GM19035 (cell line): ENCODE measurements at regions not wholly inside any gene's neighbourhood (a gene's known extent, or its start where the extent isn't known, plus 50 kb on each side); places are given as distances from the start of the nearest gene placed in this dataset.
"Not testable (repeated sequence)": the region's sequence is repeated elsewhere in the genome, so short reads cannot be mapped to it uniquely, and the experiment has no call there.

Source experiments
- ATAC-seq: cut with Tn5 transposase; IDR thresholded peaks from one replicate; pipeline ENCODE4 v1.9.1; 2021; ENCODE audit not compliant: unreplicated experiment

DNA sequence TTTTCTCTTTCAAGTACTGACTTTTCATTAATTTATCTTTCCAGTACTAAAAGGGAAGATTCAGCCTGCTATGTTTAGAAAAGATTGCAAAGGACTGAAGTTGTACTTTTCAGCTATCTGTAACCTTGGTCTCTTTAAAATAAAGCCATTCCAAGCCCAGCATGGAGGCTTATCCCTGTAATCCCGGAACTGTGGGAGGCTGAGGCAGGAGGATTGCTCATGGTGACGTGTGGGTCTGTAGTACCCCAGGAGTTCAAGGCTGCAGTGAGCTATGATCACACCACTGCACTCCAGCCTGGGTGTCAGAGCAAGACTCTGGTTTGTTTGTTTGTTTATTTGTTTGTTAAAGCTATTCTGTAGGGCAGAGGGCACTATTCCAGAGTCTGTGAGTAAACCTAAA lies 50.6 kb upstream of the TMEM170B start:
- ATAC-seq: no peak

DNA sequence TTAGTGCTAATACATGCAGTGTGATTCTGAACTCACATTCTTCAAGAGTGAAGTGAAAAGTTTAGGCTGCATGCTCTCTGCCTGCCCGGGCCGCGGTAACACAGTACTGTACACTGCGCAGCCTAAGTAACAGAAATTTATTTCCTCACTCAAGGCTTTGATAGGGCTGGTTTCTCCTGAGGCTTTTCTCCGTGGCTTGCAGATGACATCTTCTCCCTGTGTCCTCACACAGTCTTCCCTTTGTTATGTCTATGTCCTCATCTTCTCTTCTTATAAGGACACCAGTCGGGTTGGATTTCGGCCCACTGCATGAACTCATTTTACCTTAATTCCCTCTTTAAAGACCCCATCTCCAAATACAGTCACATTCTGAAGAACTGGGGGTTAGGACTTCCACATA lies 51.1 kb upstream of the TMEM170B start:
- no peak for ATAC-seq

DNA sequence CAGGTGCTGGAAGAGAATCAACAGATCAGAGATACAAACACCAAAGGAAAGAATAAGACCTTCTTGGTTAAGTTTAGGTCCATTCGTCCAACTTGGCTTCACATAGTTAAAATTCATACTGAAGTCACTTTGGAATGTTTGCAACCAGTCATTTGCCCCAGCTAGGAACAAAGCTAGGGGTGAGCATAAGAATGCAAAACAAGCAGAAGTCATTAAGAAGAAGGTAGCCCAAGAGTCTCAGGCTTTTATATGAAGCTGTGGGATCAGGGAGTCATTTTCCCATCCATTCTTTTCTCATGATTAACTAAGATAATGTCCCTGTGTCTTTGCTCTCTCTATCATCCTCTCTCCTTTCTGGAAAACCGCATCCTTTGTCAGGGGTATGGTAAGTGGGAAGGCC lies 51.5 kb upstream of the TMEM170B start:
- no peak for ATAC-seq

DNA sequence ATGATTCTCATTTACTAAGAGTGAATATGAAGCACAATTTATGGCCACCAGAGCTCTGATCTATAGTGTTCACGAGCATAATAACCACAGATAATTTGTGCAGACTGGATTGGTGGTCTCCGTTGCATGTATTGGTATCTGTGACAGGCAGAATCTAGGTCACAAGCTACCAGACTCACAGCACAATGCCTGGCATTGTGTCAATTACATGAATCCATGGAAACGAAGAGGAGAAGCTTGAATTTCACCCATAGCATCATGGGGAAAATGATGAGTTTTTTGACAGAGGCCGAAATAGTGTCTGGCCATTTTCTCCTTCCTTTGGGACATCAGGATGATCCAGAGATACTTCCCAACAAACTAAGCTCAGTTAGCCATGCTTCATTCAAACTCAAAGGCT lies 52.3 kb upstream of the TMEM170B start:
- no peak for ATAC-seq

DNA sequence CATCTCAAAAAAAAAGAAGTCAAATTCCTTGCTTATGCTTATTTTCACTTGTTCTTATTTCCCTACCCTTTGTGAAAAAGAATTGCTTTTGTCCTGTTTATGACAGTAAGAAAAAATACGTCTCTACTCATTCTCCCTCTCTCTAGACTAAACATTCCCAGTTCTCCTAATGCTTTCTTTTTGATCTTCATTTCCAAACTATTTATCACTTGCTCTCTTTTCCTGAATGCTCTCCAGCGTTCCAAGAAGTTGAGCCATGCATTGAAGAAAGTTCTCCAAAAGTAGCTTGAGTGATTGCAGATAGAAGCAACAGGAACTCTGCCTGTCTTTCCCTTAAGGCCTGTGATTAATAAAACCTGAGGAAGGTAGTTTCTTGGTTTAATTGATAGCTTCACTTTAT lies 53.1 kb upstream of the TMEM170B start:
- no peak for ATAC-seq

DNA sequence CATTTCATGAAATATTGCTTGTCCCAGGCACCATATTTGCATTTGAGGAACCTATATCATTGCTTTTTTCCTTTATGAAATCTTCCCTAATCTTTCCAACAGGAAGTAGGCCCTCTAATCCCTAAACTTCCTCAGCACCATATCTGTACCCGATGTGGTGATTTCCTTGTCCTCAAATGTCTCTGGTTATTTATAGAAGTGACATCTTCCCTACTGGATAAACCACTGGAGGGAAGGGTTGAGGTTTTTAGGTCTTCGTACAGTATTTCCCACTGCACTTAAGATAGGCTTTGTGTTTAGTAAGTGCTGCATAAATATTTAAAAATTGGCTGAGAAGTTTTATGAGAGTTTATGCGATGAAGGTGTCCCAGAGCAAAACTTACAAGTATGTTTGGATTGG lies 54.9 kb upstream of the TMEM170B start:
- ATAC-seq: no peak

DNA sequence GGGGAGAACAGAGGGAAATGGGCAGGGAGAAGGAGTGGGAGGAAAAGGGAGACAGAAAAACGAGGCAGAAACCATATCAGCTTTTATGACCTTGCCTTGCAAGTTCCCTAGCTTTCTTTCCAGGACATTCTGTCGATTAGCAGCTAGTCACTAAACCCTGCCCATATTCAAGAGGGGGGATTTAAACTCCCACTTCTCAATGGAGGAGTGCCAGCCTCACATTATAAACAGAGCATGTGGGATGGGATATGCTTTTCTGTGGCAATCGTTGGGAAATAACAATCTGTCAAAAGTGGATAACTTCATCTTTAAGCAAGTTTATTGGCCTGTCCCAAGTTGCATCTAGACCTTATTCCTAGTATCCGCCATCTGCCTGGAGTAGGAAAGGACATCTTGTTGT lies 57.0 kb upstream of the TMEM170B start:
- no peak for ATAC-seq

DNA sequence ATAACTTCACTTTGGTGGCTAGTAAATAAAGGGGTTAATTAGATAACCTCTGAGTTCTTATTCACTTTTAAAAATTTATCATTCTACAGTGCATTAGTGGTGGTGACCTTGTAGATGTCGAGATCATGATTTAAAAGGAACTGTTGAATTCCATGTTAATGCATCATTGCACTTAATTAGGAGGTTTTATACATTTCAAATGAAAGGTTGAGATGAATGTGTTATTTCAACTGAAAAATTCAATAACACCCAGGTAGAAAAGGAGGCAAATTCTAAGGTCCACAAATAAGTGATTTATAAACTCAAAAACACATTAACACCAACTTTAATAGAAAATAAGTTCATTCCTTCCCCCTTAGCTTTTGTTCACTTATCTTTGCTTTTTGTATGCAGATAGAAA lies 58.3 kb upstream of the TMEM170B start:
- no peak for ATAC-seq

DNA sequence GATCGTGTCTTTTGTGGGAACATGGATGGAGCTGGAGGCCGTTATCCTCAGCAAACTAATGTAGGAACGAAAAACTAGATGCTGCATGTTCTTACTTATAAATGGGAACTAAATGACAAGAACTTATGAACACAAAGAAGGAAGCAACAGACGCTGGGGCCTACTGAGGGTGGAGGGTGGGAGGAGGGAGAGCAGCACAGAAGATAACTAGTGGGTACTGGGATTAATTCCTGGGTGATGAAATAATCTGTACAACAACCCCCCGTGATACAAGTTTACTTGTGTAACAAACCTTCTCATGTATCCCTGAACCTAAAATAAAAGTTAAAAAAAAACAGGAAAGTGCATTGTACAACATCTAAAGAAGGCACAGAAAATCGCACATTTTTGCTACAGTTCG lies 59.0 kb upstream of the TMEM170B start:
- no peak for ATAC-seq

DNA sequence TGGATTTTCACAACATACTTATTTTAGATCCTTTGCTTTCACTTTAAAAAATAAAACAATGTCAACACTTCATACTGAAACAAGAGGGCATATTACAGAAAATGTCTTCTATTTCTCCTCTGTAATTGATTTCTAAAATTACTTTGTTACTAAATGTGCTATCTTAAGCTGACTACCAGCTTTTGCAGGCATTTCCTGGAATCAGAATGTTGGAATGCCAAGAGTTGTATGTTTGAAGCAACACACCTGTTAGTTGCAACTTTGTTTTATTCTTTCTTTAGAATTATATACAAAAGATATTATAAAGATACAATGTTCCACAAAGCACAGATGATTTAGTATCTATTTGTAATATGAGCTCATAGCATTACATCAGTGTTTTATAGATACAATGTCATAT lies 62.5 kb upstream of the TMEM170B start:
- ATAC-seq: no peak

DNA sequence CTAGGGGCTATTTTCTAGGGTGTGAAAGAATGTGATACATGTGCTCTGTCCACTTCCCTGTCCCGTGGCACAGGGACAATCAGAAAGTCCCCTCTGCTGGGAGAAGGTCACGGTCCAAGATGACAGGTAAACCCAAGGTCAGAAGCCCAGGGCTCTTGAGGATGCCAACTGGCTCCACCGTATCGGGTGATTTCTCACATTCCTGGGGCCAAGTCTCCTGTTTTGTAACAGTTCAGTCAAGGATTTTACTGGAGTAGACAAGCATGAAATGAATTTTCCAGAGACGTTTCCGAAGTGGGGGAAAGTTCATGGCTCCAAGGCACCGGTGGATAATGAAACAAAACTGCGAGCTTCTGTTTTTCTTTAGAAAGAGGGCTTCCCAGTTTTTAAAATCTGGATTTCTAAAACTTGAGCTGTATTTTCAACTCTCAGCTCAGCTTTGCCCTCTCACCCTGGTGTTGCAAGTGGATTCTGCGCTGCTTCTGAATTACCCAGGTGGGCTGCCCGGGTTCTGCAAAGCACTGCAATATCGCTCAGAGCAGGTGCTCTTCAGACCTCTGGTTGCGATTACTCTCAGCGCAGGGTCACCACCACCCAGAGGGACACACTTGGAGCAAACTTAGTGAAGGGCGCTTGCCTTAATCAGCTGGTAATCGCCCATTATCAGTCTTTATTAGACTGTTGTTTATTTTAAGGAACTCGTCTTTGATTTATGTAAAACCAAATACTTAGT lies 64.4 kb upstream of the TMEM170B start:
- no peak for ATAC-seq

DNA sequence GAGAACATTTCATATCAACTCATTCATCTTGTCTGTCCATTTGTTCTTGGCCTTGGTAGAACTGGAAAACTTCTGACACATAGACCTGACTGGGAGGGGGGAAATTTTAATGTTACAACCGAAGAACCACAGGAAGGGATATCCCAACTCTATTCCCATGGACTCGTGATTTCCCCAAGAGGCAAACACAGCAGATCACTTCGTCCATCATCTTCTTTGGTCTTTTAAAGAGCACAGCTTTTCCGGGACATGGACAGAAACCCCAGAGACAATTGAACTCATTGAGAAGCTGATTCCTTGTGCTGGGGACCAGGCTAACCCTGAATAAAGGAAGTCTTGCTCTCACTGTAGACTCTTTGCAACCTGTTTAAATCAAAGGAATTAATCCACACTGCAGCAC lies 66.3 kb upstream of the TMEM170B start:
- no peak for ATAC-seq

DNA sequence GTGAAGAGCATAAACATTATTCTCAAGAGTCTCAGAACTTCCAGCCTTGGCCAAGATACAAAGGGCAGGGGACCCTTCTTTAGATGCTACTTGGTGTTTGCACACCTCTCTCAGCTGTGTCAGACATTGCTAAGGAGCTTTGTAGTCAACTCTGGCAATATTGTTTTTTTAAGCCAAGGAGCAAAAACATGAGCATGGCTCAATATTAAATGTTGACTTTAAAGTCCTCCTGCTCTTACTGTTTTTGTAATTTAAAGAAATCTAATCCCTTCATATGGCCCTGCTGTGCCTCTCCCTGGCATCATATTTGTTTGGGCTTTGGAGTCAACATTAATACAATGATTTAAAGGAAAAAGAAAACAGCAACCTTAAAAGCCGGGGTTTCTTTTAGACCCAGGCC lies 67.9 kb upstream of the TMEM170B start:
- ATAC-seq: no peak

DNA sequence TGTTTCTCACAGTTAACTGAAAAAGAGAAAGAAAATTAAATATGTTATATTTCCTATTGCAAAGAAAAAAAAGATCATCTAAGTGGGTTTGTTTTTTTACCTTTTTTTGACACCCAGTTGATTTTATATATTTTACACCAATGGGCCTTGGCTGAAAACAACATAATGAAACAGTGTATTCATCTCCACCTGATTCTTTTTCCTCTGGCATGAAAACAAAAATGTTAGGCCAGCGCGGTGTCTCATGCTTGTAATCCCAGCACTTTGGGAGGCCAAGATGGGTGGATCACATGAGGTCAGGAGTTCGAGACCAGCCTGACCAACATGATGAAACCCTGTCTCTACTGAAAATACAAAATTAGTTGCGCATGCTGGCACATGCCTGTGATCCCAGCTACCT lies 69.3 kb upstream of the TMEM170B start:
- ATAC-seq: not testable (repeated sequence)

DNA sequence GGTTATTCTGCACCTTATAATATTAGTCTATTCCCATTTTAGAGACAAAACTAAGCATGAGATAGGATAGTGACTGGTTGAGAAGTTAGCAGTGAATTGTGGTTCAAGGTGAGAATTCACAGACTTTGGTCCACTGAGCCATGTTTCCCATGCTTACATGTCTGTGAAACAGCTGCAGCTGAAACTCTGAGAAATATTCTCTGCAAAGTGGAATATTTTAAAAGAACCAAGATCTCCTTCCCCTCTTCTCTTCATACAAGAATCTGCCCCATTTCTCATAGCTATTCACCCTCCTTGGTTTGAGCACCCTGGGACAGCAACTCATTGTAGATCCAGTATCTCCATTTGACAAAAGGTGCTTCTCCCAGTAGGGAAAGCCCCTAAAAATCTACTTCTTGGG lies 70.2 kb upstream of the TMEM170B start:
- no peak for ATAC-seq

DNA sequence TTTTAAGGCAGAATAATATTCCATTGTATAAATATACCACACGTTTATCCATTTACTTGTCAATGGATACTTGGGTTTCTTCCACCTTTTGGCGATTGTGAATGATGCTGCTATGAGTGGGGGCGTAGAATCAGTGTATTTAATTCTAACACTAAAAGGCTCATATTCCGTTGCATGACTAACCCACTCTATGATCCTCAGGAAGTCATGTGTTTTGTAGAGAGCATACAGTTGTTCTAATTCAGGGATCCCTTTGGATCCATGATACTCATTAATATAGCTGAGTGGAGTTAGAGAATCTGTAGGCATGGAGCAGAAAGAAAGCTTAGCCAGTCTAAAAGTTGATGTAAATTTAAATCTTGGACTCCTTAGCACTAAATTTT lies 74.2 kb upstream of the TMEM170B start:
- ATAC-seq: no peak

DNA sequence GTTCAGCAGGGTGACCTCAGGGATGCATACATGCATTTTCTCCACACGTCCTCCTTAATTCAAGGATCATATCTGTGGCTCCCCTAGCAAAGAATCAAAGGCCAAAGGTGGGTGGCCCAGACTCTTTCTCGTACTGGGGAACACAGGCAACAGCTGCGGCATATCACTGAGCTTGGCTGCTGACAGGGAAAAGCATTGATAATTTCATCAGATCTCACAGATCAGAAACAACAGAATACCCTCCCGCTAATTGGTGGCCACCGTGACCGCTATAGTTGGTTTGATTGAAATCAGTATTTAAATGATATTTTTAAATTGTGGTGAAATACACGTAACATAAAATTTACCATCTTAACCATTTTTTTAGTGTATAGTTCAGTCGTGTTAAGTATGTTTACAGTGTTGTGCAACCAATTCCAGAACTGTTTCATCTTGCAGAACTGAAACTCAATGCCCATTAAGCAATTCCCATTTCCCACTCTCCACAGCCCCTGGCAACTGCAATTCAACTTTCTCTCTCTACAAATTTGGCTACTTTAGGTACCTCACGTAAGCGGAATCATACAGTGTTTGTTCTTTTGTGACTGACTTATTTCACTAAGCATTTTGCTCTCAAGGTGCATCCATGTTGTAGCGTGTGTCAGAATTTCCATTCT lies 74.7 kb upstream of the TMEM170B start:
- ATAC-seq: no peak

DNA sequence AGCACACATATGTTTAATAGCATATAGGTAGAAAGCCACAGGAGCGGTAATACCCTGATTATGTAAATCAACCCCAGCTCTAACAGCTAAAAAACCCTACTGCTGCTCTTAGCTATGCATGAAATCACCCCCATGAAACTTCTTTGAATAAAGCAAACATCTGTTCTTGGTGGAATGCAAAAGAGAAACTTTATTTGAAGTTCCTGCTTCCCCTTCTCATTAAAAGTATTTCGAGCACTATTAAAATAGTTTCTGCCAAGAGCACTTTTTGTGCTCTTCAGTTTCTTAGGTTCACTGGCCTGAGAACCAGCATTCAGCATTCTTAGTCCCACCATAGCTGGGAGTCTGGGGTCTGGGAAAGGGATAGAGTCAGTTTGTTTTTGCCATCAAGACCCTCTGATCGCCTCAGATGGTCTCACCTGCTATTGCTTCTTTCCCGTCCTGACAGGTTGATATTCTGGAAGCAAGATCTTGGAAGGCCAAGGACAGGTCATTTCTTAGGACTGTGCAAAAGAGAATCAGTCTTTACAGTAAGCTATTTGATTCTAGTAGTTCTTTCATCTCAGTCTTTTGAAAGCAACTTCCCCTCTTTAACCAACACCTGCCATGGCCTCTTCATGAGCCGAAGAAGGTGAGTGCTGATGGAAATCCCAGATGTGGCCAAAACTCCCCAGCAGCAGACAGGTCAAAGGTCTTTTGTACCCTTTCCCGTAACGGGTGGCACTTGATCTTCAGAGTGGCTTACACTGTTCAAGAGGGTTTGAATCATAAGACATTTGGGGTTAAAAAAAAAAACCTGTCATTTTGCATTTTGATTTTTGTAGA lies 76.5 kb upstream of the TMEM170B start:
- peak; percentile 80 for ATAC-seq

DNA sequence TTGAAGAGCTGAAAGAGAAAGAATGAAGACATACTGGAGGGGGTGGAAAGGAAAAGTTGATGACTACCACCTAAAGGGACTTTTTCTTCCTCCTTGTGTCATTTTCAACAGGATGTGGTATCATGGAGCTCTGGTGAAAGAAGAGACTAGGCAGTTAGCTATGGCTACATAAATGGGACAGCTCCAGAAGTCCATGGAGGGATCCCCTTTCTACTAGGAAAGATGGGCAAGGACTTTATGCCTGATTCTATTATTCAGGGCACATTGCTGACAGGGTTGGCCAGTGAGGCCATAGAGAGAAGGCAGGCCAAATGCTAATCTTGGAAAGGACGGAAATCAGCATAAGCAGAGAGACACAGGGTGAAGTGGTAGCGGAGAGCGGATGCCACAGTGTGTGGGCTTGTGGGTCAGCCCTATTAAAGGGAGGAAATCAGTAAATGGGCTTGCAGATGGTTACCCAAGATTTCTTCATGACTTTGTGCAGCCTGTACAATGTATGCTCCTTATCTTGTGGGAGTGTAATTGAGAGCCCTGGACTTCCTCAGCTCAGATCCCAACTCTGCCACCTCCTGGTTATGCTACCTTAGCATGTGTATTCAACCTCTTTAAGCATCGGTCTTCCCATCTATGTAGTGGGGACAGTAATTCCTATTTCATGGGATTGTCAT lies 77.4 kb upstream of the TMEM170B start:
- ATAC-seq: peak; percentile 31

DNA sequence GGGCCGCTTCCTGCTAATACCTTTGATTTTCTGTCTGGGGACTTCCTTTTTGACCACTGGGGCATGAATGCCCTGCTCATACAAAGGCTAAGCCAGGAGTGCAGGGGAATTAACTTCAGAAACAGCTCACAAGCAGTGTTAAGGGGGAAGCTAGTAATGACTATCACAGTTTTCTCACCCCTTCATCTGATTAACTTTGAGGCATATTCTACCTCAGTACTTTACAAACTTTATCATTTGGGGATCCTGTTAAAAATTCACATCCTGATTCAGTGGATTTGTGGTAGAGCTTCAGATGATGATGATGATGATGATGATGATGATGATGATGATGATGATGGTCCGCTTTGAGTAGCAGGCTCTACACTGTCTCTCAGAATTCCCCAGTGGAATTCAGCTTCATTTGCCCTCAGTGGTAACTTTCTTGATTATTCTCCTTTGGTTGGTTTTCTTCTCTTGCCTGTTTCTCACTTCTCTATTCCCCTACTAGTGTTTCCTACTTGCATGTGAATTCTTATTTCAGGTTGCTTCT lies 78.4 kb upstream of the TMEM170B start:
- ATAC-seq: peak; percentile 49

DNA sequence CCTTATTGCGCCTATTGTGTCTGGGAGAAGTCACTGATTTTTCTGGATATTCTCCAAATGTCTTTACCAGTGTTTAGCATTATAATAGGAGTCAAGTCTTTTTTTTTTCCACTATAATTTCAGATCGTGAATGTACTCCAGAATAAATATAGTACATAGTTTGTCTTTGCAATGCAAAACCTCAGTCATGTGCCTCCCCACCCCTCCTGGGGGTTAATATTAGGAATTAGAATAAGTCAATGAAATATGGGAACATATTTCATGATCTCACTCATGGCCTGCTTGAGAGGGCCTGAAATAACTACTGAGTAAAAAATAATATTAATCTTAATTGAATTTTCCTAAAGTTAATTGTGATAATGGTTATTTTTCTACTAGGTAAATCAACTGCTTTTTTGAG lies 79.0 kb upstream of the TMEM170B start:
- no peak for ATAC-seq
